H9 (cell line): ENCODE measurements at regions not wholly inside any gene's neighbourhood (a gene's known extent, or its start where the extent isn't known, plus 50 kb on each side); places are given as distances from the start of the nearest gene placed in this dataset.

ENCODE experiments used
- DNase-seq: peaks from one replicate; pipeline ENCODE4 v3.0.0-alpha.2; 2017
- H2AFZ ChIP-seq: one replicate; pipeline ENCODE4 v1.6.1; 2013; ENCODE audit warnings: mild to moderate bottlenecking, low read length, control low read depth, moderate library complexity
- H2AK5ac ChIP-seq: 2 replicates; pipeline ENCODE4 v1.6.1; 2013; ENCODE audit warnings: low read length, control low read depth, mixed read lengths; ENCODE audit not compliant: insufficient read length
- H2BK120ac ChIP-seq: one replicate; pipeline ENCODE4 v1.6.1; 2013; ENCODE audit warnings: low read depth, mild to moderate bottlenecking, low read length, control low read depth, inconsistent platforms; ENCODE audit not compliant: poor library complexity, severe bottlenecking
- H2BK12ac ChIP-seq: 2 replicates; pipeline ENCODE4 v1.6.1; 2013; ENCODE audit warnings: low read length, control low read depth, mixed read lengths, low read depth; ENCODE audit not compliant: insufficient read length
- H2BK15ac ChIP-seq: 2 replicates; pipeline ENCODE4 v1.6.1; 2013; ENCODE audit warnings: low read depth, low read length, control low read depth
- H2BK20ac ChIP-seq: one replicate; pipeline ENCODE4 v1.6.1; 2013; ENCODE audit warnings: low read depth, mild to moderate bottlenecking, low read length, control low read depth, inconsistent platforms; ENCODE audit not compliant: poor library complexity, severe bottlenecking
- H2BK5ac ChIP-seq: 2 replicates; pipeline ENCODE4 v1.6.1; 2013; ENCODE audit warnings: low read length, control low read depth, mixed read lengths; ENCODE audit not compliant: insufficient read length
- H3K14ac ChIP-seq: 2 replicates; pipeline ENCODE4 v1.6.1; 2013; ENCODE audit warnings: low read length, control low read depth; ENCODE audit not compliant: insufficient read depth
- H3K18ac ChIP-seq: 2 replicates; pipeline ENCODE4 v1.6.1; 2013; ENCODE audit warnings: low read depth, mild to moderate bottlenecking, mixed read lengths, low read length, control low read depth; ENCODE audit not compliant: insufficient read length
- H3K23ac ChIP-seq: 2 replicates; pipeline ENCODE4 v1.6.1; 2013; ENCODE audit warnings: low read length, control low read depth, mixed read lengths, low read depth; ENCODE audit not compliant: insufficient read length
- H3K23me2 ChIP-seq: 2 replicates; pipeline ENCODE4 v1.6.1; 2013; ENCODE audit warnings: low read depth, mild to moderate bottlenecking, mixed read lengths, low read length, control low read depth; ENCODE audit not compliant: insufficient read length, poor library complexity, severe bottlenecking
- H3K27ac ChIP-seq: 2 replicates; pipeline ENCODE4 v1.5.1; 2013; ENCODE audit warnings: low read length, control low read depth, mixed read lengths, low read depth; ENCODE audit not compliant: insufficient read length
- H3K27me3 ChIP-seq: 2 replicates; pipeline ENCODE4 v1.6.1; 2013; ENCODE audit warnings: low read length, control low read depth, inconsistent platforms; ENCODE audit not compliant: insufficient read depth
- H3K4ac ChIP-seq: 2 replicates; pipeline ENCODE4 v1.6.1; 2013; ENCODE audit warnings: low read depth, mild to moderate bottlenecking, control low read depth, inconsistent platforms, low read length, moderate library complexity
- H3K4me1 ChIP-seq: 2 replicates; pipeline ENCODE4 v1.6.1; 2013; ENCODE audit warnings: low read length, control low read depth, inconsistent platforms; ENCODE audit not compliant: insufficient read depth
- H3K4me2 ChIP-seq: 2 replicates; pipeline ENCODE4 v1.6.1; 2013; ENCODE audit warnings: low read length, control low read depth, mixed read lengths; ENCODE audit not compliant: insufficient read length, insufficient read depth
- H3K56ac ChIP-seq: 2 replicates; pipeline ENCODE4 v1.6.1; 2013; ENCODE audit warnings: low read depth, mild to moderate bottlenecking, mixed read lengths, low read length, control low read depth; ENCODE audit not compliant: insufficient read length
- H3K79me1 ChIP-seq: 2 replicates; pipeline ENCODE4 v1.6.1; 2013; ENCODE audit warnings: low read depth, mild to moderate bottlenecking, moderate library complexity, low read length, control low read depth, inconsistent platforms; ENCODE audit not compliant: insufficient read depth, poor library complexity, severe bottlenecking
- H3K79me2 ChIP-seq: 2 replicates; pipeline ENCODE4 v1.6.1; 2013; ENCODE audit warnings: low read length, control low read depth, inconsistent platforms; ENCODE audit not compliant: insufficient read depth
- H3K9ac ChIP-seq: 2 replicates; pipeline ENCODE4 v1.6.1; 2013; ENCODE audit warnings: low read length, control low read depth, mixed read lengths; ENCODE audit not compliant: insufficient read length; ENCODE audit errors: extremely low read depth
- H3K9me3 ChIP-seq: one replicate; pipeline ENCODE4 v1.6.1; 2013; ENCODE audit warnings: low read depth, low read length, inconsistent platforms; ENCODE audit not compliant: control insufficient read depth
- H3T11ph ChIP-seq: one replicate; pipeline ENCODE4 v1.6.1; 2013; ENCODE audit warnings: mild to moderate bottlenecking, low read length, control low read depth, inconsistent platforms
- H4K20me1 ChIP-seq: one replicate; pipeline ENCODE4 v1.6.1; 2013; ENCODE audit not compliant: control insufficient read depth, insufficient read length, insufficient read depth
- H4K5ac ChIP-seq: 2 replicates; pipeline ENCODE4 v1.6.1; 2013; ENCODE audit warnings: low read depth, mild to moderate bottlenecking, mixed read lengths, low read length, control low read depth; ENCODE audit not compliant: insufficient read length
- H4K8ac ChIP-seq: replicated peaks from 2 replicates; pipeline ENCODE4 v1.6.1; 2013; ENCODE audit warnings: low read length, control low read depth, mixed read lengths, low read depth; ENCODE audit not compliant: insufficient read length
- H4K91ac ChIP-seq: 2 replicates; pipeline ENCODE4 v1.6.1; 2013; ENCODE audit warnings: low read depth, mild to moderate bottlenecking, moderate library complexity, mixed read lengths, low read length, control low read depth; ENCODE audit not compliant: insufficient read length
- H3K27ac Mint-ChIP-seq, 3 experiments: 2 replicates in 2 of 3; 3 replicates in 1 of 3; pipeline ENCODE4 v1.8.0; 2020 to 2021; ENCODE audit warnings: mixed read lengths in 3 of 3, mild to moderate bottlenecking in 1 of 3, moderate library complexity in 1 of 3
- H3K27me3 Mint-ChIP-seq: 2 replicates; pipeline ENCODE4 v1.8.0; 2021; ENCODE audit warnings: low read depth, mild to moderate bottlenecking, moderate library complexity, mixed read lengths
- H3K36me3 Mint-ChIP-seq, 3 experiments: 2 replicates in 2 of 3; 3 replicates in 1 of 3; pipeline ENCODE4 v1.8.0; 2020 to 2021; ENCODE audit warnings: low read depth in 3 of 3, mixed read lengths in 3 of 3; ENCODE audit not compliant: insufficient read depth in 1 of 3
- H3K4me1 Mint-ChIP-seq, 2 experiments: 2 replicates each; pipeline ENCODE4 v1.8.0; 2020; ENCODE audit warnings: mixed read lengths in 2 of 2
- H3K4me3 Mint-ChIP-seq, 2 experiments: 2 replicates in 1 of 2; 3 replicates in 1 of 2; pipeline ENCODE4 v1.8.0; 2020 to 2021; ENCODE audit warnings: mild to moderate bottlenecking in 2 of 2, mixed read lengths in 2 of 2, moderate library complexity in 1 of 2
- H3K9me3 Mint-ChIP-seq, 2 experiments: 2 replicates in 1 of 2; 3 replicates in 1 of 2; pipeline ENCODE4 v1.8.0; 2020; ENCODE audit warnings: mild to moderate bottlenecking in 2 of 2, mixed read lengths in 2 of 2, moderate library complexity in 1 of 2
- WGBS: extraction: QIAGEN DNeasy Blood & Tissue Kit; methylation state at CpG from one replicate; pipeline ENCODE4 v1.1.7; 2013; ENCODE audit warnings: missing lambda C conversion rate, low lambda C conversion rate, mixed read lengths; ENCODE audit not compliant: insufficient read length; ENCODE audit errors: extremely low coverage; 5-methylcytosine and 5-hydroxymethylcytosine counted together
- TF ChIP-seq, protein P1 (sequence below): fragments of 200-600 bp; sonication (generic); conservative IDR thresholded peaks from 3 replicates; pipeline ENCODE4 v1.8.0; 2021; ENCODE audit warnings: antibody characterized with exemption, mild to moderate bottlenecking

DNA sequence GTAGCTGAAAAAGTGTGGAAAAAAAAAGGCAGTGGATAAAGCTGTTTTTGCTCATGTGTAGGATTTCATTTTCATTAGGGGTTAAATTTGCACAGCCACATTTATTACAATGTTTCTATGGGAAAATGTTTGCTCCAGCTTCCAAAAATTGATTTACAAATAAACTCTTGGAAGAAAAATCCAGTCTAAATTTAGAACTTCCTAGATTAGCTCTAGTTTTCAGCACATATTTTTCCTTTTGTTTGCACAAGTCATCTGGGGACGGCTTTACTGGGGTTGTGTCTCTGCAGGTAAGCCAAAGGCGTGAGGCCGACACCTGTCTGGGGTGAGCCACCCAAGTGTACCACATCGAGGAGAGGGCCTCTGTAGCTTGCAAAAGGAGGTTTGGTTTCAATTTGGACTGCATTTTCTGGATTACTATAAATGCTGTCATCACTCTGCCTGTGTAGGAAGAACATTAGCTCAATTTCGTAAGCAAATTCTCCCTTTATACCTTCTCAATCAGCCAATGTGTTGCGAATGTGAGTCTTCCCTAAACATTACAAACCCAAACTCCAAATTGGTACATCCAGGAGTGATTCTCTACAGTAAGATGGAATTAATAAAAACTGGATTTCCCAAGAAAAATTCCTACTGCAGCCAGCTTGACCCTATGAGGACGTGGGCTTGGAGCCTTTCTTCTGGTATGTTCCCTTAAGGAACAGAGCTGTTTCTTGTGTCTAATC, 89.5 kb upstream of the ZNF438 start:
- no peak overlapping the region for H3K4me2 ChIP-seq
- H3K36me3 Mint-ChIP-seq = no peaks in the 10 kb centered on the region; a peak in 1 of 7 replicates
- no peaks in the 10 kb centered on the region for H3K79me2 ChIP-seq
- no peak overlapping the region for H3K14ac ChIP-seq
- H3K9me3 ChIP-seq = no peaks in the 10 kb centered on the region
- TF ChIP-seq, protein P1, sequence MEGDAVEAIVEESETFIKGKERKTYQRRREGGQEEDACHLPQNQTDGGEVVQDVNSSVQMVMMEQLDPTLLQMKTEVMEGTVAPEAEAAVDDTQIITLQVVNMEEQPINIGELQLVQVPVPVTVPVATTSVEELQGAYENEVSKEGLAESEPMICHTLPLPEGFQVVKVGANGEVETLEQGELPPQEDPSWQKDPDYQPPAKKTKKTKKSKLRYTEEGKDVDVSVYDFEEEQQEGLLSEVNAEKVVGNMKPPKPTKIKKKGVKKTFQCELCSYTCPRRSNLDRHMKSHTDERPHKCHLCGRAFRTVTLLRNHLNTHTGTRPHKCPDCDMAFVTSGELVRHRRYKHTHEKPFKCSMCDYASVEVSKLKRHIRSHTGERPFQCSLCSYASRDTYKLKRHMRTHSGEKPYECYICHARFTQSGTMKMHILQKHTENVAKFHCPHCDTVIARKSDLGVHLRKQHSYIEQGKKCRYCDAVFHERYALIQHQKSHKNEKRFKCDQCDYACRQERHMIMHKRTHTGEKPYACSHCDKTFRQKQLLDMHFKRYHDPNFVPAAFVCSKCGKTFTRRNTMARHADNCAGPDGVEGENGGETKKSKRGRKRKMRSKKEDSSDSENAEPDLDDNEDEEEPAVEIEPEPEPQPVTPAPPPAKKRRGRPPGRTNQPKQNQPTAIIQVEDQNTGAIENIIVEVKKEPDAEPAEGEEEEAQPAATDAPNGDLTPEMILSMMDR = no peak
- H3K27ac ChIP-seq = no peak overlapping the region
- H3K9me3 Mint-ChIP-seq = no peaks in the 10 kb centered on the region; a peak in 2 of 5 replicates
- no peak overlapping the region for H3K4me3 Mint-ChIP-seq
- no peak overlapping the region for H3K4ac ChIP-seq
- H4K20me1 ChIP-seq = no peaks in the 10 kb centered on the region
- no peaks in the 10 kb centered on the region for H3K27me3 ChIP-seq
- no CpG with 5 or more reads among the region's 7 CpGs for WGBS
- no peak overlapping the region for H3K56ac ChIP-seq
- H3K23me2 ChIP-seq = no peaks in the 10 kb centered on the region
- H3K27ac Mint-ChIP-seq = no peak overlapping the region; a peak in 1 of 7 replicates
- H2BK5ac ChIP-seq = no peak overlapping the region
- H4K8ac ChIP-seq = no peak overlapping the region
- no peak overlapping the region for H2AFZ ChIP-seq
- no peaks in the 10 kb centered on the region for H3K79me1 ChIP-seq
- no peak overlapping the region for H2BK120ac ChIP-seq
- H2BK12ac ChIP-seq = no peak overlapping the region
- H3K9ac ChIP-seq = no peak overlapping the region
- H3K4me1 ChIP-seq = no peaks in the 10 kb centered on the region
- H4K91ac ChIP-seq = no peak overlapping the region
- no peak overlapping the region for H4K5ac ChIP-seq
- no peaks in the 10 kb centered on the region for H3K4me1 Mint-ChIP-seq
- H3K23ac ChIP-seq = no peak overlapping the region
- no peak overlapping the region for H2AK5ac ChIP-seq
- DNase-seq = no peak
- H3T11ph ChIP-seq = no peak overlapping the region
- no peak overlapping the region for H3K18ac ChIP-seq
- H3K27me3 Mint-ChIP-seq = peaks cover 2% of the 10 kb centered on the region
- H2BK15ac ChIP-seq = no peak overlapping the region
- H2BK20ac ChIP-seq = no peak overlapping the region
